ENCODE measurements at regions not wholly inside any gene's neighbourhood (a gene's known extent, or its start where the extent isn't known, plus 50 kb on each side); places are given as distances from the start of the nearest gene placed in this dataset.

GRCh38 chr21:20258542-20258941 is 739.7 kb upstream of the NCAM2 start (continued):
- TF ChIP-seq ZNF253 (CRISPR knock-in tag; conservative IDR thresholded peaks at IDR 0.05), result no peak
- TF ChIP-seq BDP1 (IDR thresholded peaks at IDR 0.05; ENCODE audit: insufficient read depth, insufficient read length), result no peak
- no peak for TF ChIP-seq RBM25 (IDR thresholded peaks at IDR 0.05; ENCODE audit: low read depth, low read length, severe bottlenecking)
- TF ChIP-seq ZBTB5 (IDR thresholded peaks at IDR 0.05), result no peak
- TF ChIP-seq HMGXB4 (CRISPR knock-in tag; IDR thresholded peaks at IDR 0.05), result no peak
- TF ChIP-seq SIN3A (IDR thresholded peaks at IDR 0.05; ENCODE audit: borderline replicate concordance in 2 of 2, control insufficient read depth in 1 of 2, low read depth in 2 of 2, low read length in 2 of 2), result no peak
- TF ChIP-seq NKRF (IDR thresholded peaks at IDR 0.05; ENCODE audit: borderline replicate concordance), result no peak
- TF ChIP-seq CREBBP (IDR thresholded peaks at IDR 0.05; ENCODE audit: low read depth, low read length), result no peak
- no peak for TF ChIP-seq NELFE (IDR thresholded peaks at IDR 0.05; ENCODE audit: insufficient read depth, insufficient read length)
- TF ChIP-seq CBFB (CRISPR knock-in tag; IDR thresholded peaks at IDR 0.05), result no peak
- no peak for TF ChIP-seq FOXJ3 (CRISPR knock-in tag; IDR thresholded peaks at IDR 0.05)
- no peak for TF ChIP-seq ZBTB11 (CRISPR knock-in tag; IDR thresholded peaks at IDR 0.05)
- peak; percentile 23; the same call in 1 of the 2 replicates for TF ChIP-seq RAD51 (IDR thresholded peaks at IDR 0.05; ENCODE audit: borderline replicate concordance, low read depth)
- TF ChIP-seq SNAPC5 (CRISPR knock-in tag; IDR thresholded peaks at IDR 0.05), result no peak
- TF ChIP-seq GTF3C2 (IDR thresholded peaks at IDR 0.05; ENCODE audit: borderline replicate concordance, extremely low read depth, insufficient read length), result no peak

All from K562 (cell line).